ENCODE measurements at regions not wholly inside any gene's neighbourhood (a gene's known extent, or its start where the extent isn't known, plus 50 kb on each side); places are given as distances from the start of the nearest gene placed in this dataset.

- TF ChIP-seq CTCF (conservative IDR thresholded peaks at IDR 0.05 in 1 of 2, IDR thresholded peaks at IDR 0.05 in 1 of 2; ENCODE audit: extremely low read depth in 1 of 2, insufficient read depth in 1 of 2, low read depth in 1 of 2, low read length in 2 of 2) (no peak), EZH2 (IDR thresholded peaks at IDR 0.05; ENCODE audit: borderline replicate concordance, low read length) (no peak)
Observed at GRCh38 chr3:144426366-144426765, 454.7 kb downstream of the DIPK2A start.
